RWPE2 (cell line): ENCODE measurements at regions not wholly inside any gene's neighbourhood (a gene's known extent, or its start where the extent isn't known, plus 50 kb on each side); places are given as distances from the start of the nearest gene placed in this dataset.

ENCODE experiments used
- ATAC-seq: fragments of 200-7000 bp; cut with Tn5 transposase; 3 replicates; pipeline ENCODE4 v1.9.1; 2021; ENCODE audit warnings: low read depth
- DNase-seq: peaks from one replicate; pipeline ENCODE4 v3.0.0-alpha.2; 2020; ENCODE audit warnings: low spot score
- H3K27ac ChIP-seq: fragments of 450-650 bp; 2 replicates; pipeline ENCODE4 v1.5.1; 2017; ENCODE audit warnings: mild to moderate bottlenecking; ENCODE audit not compliant: poor library complexity, severe bottlenecking
- H3K27me3 ChIP-seq: fragments of 250-450 bp; sonication (Bioruptor Pico); 2 replicates; pipeline ENCODE4 v1.5.1; 2021; ENCODE audit warnings: mild to moderate bottlenecking, moderate library complexity; ENCODE audit not compliant: insufficient read depth, poor library complexity, severe bottlenecking
- H3K36me3 ChIP-seq: fragments of 250-450 bp; sonication (Bioruptor Pico); 2 replicates; pipeline ENCODE4 v1.5.1; 2020; ENCODE audit warnings: low read depth, mild to moderate bottlenecking, moderate library complexity
- H3K4me1 ChIP-seq: fragments of 250-450 bp; sonication (Bioruptor Pico); 2 replicates; pipeline ENCODE4 v1.5.1; 2021; ENCODE audit warnings: mild to moderate bottlenecking, moderate library complexity; ENCODE audit not compliant: insufficient read depth, poor library complexity, severe bottlenecking
- H3K4me3 ChIP-seq: fragments of 250-450 bp; sonication (Bioruptor Pico); 2 replicates; pipeline ENCODE4 v1.5.1; 2021; ENCODE audit warnings: mild to moderate bottlenecking, moderate library complexity; ENCODE audit not compliant: severe bottlenecking
- H3K9me3 ChIP-seq: fragments of 250-450 bp; sonication (Bioruptor Pico); 2 replicates; pipeline ENCODE4 v1.5.1; 2021; ENCODE audit warnings: mild to moderate bottlenecking, moderate library complexity; ENCODE audit not compliant: severe bottlenecking
- CTCF ChIP-seq: fragments of 450-650 bp; IDR thresholded peaks from one replicate; pipeline ENCODE4 v1.5.1; 2017; ENCODE audit warnings: mild to moderate bottlenecking, moderate library complexity; ENCODE audit not compliant: poor library complexity, severe bottlenecking

- Histone ChIP-seq H3K4me3 (no peak overlapping the region), H3K9me3 (peaks cover 1% of the 10 kb centered on the region), H3K27me3 (peaks cover 31% of the 10 kb centered on the region), H3K4me1 (no peaks in the 10 kb centered on the region), H3K27ac (no peak overlapping the region), H3K36me3 (no peaks in the 10 kb centered on the region)
- TF ChIP-seq CTCF, result no peak
- no peak for DNase-seq
- ATAC-seq, result no peak
Measured at GRCh38 chr7:4436936-4437335, 245.2 kb upstream of the FOXK1 start.

- Histone ChIP-seq H3K27ac (no peak overlapping the region), H3K27me3 (peaks cover 31% of the 10 kb centered on the region)
Measured at GRCh38 chr7:4437916-4438315, 244.2 kb upstream of the FOXK1 start.

GRCh38 chr7:4438723-4439245, 243.3 kb upstream of the FOXK1 start:
- Histone ChIP-seq H3K36me3 (no peaks in the 10 kb centered on the region), H3K4me1 (no peaks in the 10 kb centered on the region), H3K27me3 (peaks cover 30% of the 10 kb centered on the region), H3K27ac (no peak overlapping the region), H3K4me3 (no peak overlapping the region), H3K9me3 (no peaks in the 10 kb centered on the region)
- no peak for TF ChIP-seq CTCF
- ATAC-seq (no peak), DNase-seq (no peak)

More at GRCh38 chr7:4437916-4438315, 244.2 kb upstream of the FOXK1 start:
- no peak for TF ChIP-seq CTCF
- H3K4me3 ChIP-seq, result no peak overlapping the region
- no peaks in the 10 kb centered on the region for H3K36me3 ChIP-seq
- DNase-seq, result no peak
- no peaks in the 10 kb centered on the region for H3K9me3 ChIP-seq
- no peaks in the 10 kb centered on the region for H3K4me1 ChIP-seq
- ATAC-seq, result no peak

GRCh38 chr7:4439444-4439843, 242.7 kb upstream of the FOXK1 start:
- Histone ChIP-seq H3K4me3 (no peak overlapping the region), H3K36me3 (no peaks in the 10 kb centered on the region), H3K27me3 (peaks cover 24% of the 10 kb centered on the region), H3K9me3 (no peaks in the 10 kb centered on the region), H3K4me1 (no peaks in the 10 kb centered on the region), H3K27ac (no peak overlapping the region)
- ATAC-seq (no peak), DNase-seq (no peak)
- no peak for TF ChIP-seq CTCF

- ATAC-seq, result no peak
- Histone ChIP-seq H3K27ac (no peak overlapping the region), H3K9me3 (no peaks in the 10 kb centered on the region), H3K4me1 (no peaks in the 10 kb centered on the region), H3K27me3 (no peaks in the 10 kb centered on the region), H3K4me3 (no peak overlapping the region), H3K36me3 (no peaks in the 10 kb centered on the region)
- DNase-seq, result no peak
- no peak for TF ChIP-seq CTCF
Measured at GRCh38 chr7:4444106-4444505, 238.0 kb upstream of the FOXK1 start.
